SK-N-SH (cell line): ENCODE measurements at regions not wholly inside any gene's neighbourhood (a gene's known extent, or its start where the extent isn't known, plus 50 kb on each side); places are given as distances from the start of the nearest gene placed in this dataset.

ENCODE experiments used
- CTCF ChIA-PET: fragments of 300-600, 350-600 bp; formaldehyde crosslinking; extraction: SDS; loops from one replicate; lab custom pipeline; 2021; lab: Yijun Ruan, JAX
- POLR2A ChIA-PET: fragments of 350-600 bp; sonication (Branson Sonifier 250); formaldehyde crosslinking; extraction: SDS; loops from one replicate; lab custom pipeline; 2020; ENCODE audit warnings: antibody characterized with exemption, inconsistent platforms; lab: Yijun Ruan, JAX
- DNase-seq: peaks from one replicate; pipeline ENCODE4 v3.0.0; 2012
- H2AFZ ChIP-seq: fragments of 200-600 bp; sonication (generic); 2 replicates; pipeline ENCODE4 v1.8.1; 2016; ENCODE audit warnings: antibody characterized with exemption, mild to moderate bottlenecking, low read depth
- H3F3A ChIP-seq: fragments of 200-600 bp; sonication (generic); replicated peaks from 2 replicates; pipeline ENCODE3; 2016; ENCODE audit warnings: antibody characterized with exemption, mild to moderate bottlenecking; ENCODE audit not compliant: insufficient read depth
- H3K27ac ChIP-seq, 2 experiments: fragments of 200-500 bp in 1 of 2; fragments of 200-600 bp in 1 of 2; sonication (Bioruptor generic) in 1 of 2; sonication (generic), shearing (Covaris generic) in 1 of 2; 2 replicates each; pipeline versions ENCODE4 v1.5.1 to v1.6.1; 2014 to 2016; ENCODE audit warnings: low read depth in 2 of 2, inconsistent platforms in 1 of 2, low read length in 1 of 2, mild to moderate bottlenecking in 1 of 2, mixed read lengths in 1 of 2
- H3K27me3 ChIP-seq: fragments of 200-600 bp; sonication (generic), shearing (Covaris generic); 2 replicates; pipeline ENCODE4 v1.6.1; 2016; ENCODE audit warnings: mixed run types; ENCODE audit not compliant: insufficient read depth
- H3K36me3 ChIP-seq, 2 experiments: fragments of 200-500 bp in 1 of 2; fragments of 200-600 bp in 1 of 2; sonication (Bioruptor generic) in 1 of 2; sonication (generic) in 1 of 2; replicated peaks in 1 of 2; 2 replicates each; pipeline versions ENCODE3 to v1.5.1; 2014 to 2016; ENCODE audit warnings: low read length in 1 of 2, mild to moderate bottlenecking in 1 of 2; ENCODE audit not compliant: insufficient read depth in 2 of 2, control insufficient read depth in 1 of 2
- H3K4me1 ChIP-seq, 2 experiments: fragments of 200-500 bp in 1 of 2; fragments of 200-600 bp in 1 of 2; sonication (Bioruptor generic) in 1 of 2; sonication (generic), shearing (Covaris generic) in 1 of 2; 2 replicates each; pipeline versions ENCODE4 v1.5.1 to v1.6.1; 2014 to 2016; ENCODE audit warnings: low read depth in 1 of 2, low read length in 1 of 2, mixed run types in 1 of 2; ENCODE audit not compliant: insufficient read depth in 2 of 2, control insufficient read depth in 1 of 2
- H3K4me2 ChIP-seq: fragments of 200-600 bp; sonication (generic), shearing (Covaris generic); 2 replicates; pipeline ENCODE4 v1.6.1; 2017; ENCODE audit warnings: mixed run types
- H3K4me3 ChIP-seq, 2 experiments: fragments of 200-500 bp in 1 of 2; fragments of 200-600 bp in 1 of 2; sonication (Bioruptor generic) in 1 of 2; sonication (generic), shearing (Covaris generic) in 1 of 2; 2 replicates each; pipeline versions ENCODE4 v1.5.1 to v1.8.1; 2014 to 2016; ENCODE audit warnings: low read depth in 2 of 2, inconsistent platforms in 1 of 2, low read length in 1 of 2, mild to moderate bottlenecking in 1 of 2, mixed read lengths in 1 of 2, moderate library complexity in 1 of 2
- H3K79me2 ChIP-seq: fragments of 200-600 bp; sonication (generic); 2 replicates; pipeline ENCODE4 v1.8.1; 2017; ENCODE audit warnings: mild to moderate bottlenecking; ENCODE audit not compliant: insufficient read depth
- H3K9ac ChIP-seq: fragments of 200-600 bp; sonication (generic); 2 replicates; pipeline ENCODE4 v1.6.1; 2017; ENCODE audit warnings: mixed run types
- H3K9me2 ChIP-seq: fragments of 200-600 bp; sonication (generic); 2 replicates; pipeline ENCODE4 v1.6.1; 2017; ENCODE audit warnings: mixed run types
- H3K9me3 ChIP-seq: fragments of 200-600 bp; sonication (generic); 2 replicates; pipeline ENCODE4 v1.6.1; 2017; ENCODE audit warnings: mixed run types, mild to moderate bottlenecking, moderate library complexity
- H4K20me1 ChIP-seq: fragments of 200-600 bp; sonication (generic); 2 replicates; pipeline ENCODE4 v1.6.1; 2017; ENCODE audit warnings: mild to moderate bottlenecking, mixed run types; ENCODE audit not compliant: insufficient read depth
- CHD2 ChIP-seq: fragments of 150-350 bp; IDR thresholded peaks from 2 replicates; pipeline ENCODE4 v1.6.1; 2018; ENCODE audit warnings: low read length; ENCODE audit not compliant: partially characterized antibody
- CTCF ChIP-seq: fragments of 200-600 bp; sonication (generic); IDR thresholded peaks from 2 replicates; pipeline ENCODE4 v1.6.1; 2017; ENCODE audit warnings: antibody characterized with exemption, mild to moderate bottlenecking, moderate library complexity
- FOXJ3 ChIP-seq: sonication (generic); formaldehyde crosslinking; IDR thresholded peaks from 2 replicates; pipeline ENCODE4 v1.5.1; 2020; ENCODE audit warnings: mild to moderate bottlenecking, missing genetic modification reagents
- RFX5 ChIP-seq: IDR thresholded peaks from 2 replicates; pipeline ENCODE4 v1.6.1; 2012; ENCODE audit warnings: mild to moderate bottlenecking, improper control_type of control experiment, low read length
- TAF1 ChIP-seq: IDR thresholded peaks from 2 replicates; pipeline ENCODE4 v1.6.1; 2012; ENCODE audit warnings: low read depth, mild to moderate bottlenecking, low read length, moderate library complexity, borderline replicate concordance
- USF2 ChIP-seq: fragments of 150-350 bp; IDR thresholded peaks from 2 replicates; pipeline ENCODE4 v1.6.1; 2017; ENCODE audit warnings: antibody characterized with exemption, low read length, low read depth, borderline replicate concordance
- WGBS: methylation state at CpG from one replicate; pipeline ENCODE4 v1.1.6; 2017; ENCODE audit warnings: low lambda C conversion rate; 5-methylcytosine and 5-hydroxymethylcytosine counted together
- TF ChIP-seq, protein P1 (sequence below): IDR thresholded peaks from 2 replicates; pipeline ENCODE4; 2012
- TF ChIP-seq, protein P2 (sequence below): IDR thresholded peaks from 2 replicates; pipeline ENCODE4 v1.6.1; 2012; ENCODE audit warnings: mild to moderate bottlenecking, low read depth, low read length, moderate library complexity

DNA sequence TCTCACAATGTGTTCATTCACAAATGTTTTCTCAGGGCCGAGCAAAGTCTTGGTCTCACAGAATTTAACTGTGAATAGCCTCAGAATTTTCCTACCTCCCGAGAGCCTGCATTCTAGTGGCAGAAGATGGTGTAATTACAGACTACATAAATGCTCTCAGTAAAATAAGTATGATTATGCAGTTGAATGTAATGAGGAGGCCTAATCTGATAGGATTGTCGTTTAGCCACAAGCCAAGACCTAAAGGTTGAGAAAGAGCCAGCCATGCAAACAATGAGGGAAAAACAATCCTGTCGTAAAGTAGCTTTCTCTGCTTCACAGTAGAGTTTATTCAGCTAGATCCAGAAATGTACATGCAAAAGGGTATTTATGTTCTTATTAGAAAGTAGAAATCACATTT lies 607.8 kb upstream of the B3GALT2 start (continued):
- TF ChIP-seq TAF1, result no peak
- TF ChIP-seq, protein P1, sequence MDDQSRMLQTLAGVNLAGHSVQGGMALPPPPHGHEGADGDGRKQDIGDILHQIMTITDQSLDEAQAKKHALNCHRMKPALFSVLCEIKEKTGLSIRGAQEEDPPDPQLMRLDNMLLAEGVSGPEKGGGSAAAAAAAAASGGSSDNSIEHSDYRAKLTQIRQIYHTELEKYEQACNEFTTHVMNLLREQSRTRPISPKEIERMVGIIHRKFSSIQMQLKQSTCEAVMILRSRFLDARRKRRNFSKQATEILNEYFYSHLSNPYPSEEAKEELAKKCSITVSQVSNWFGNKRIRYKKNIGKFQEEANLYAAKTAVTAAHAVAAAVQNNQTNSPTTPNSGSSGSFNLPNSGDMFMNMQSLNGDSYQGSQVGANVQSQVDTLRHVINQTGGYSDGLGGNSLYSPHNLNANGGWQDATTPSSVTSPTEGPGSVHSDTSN, result no peak
- TF ChIP-seq FOXJ3, result no peak
- TF ChIP-seq, protein P2, sequence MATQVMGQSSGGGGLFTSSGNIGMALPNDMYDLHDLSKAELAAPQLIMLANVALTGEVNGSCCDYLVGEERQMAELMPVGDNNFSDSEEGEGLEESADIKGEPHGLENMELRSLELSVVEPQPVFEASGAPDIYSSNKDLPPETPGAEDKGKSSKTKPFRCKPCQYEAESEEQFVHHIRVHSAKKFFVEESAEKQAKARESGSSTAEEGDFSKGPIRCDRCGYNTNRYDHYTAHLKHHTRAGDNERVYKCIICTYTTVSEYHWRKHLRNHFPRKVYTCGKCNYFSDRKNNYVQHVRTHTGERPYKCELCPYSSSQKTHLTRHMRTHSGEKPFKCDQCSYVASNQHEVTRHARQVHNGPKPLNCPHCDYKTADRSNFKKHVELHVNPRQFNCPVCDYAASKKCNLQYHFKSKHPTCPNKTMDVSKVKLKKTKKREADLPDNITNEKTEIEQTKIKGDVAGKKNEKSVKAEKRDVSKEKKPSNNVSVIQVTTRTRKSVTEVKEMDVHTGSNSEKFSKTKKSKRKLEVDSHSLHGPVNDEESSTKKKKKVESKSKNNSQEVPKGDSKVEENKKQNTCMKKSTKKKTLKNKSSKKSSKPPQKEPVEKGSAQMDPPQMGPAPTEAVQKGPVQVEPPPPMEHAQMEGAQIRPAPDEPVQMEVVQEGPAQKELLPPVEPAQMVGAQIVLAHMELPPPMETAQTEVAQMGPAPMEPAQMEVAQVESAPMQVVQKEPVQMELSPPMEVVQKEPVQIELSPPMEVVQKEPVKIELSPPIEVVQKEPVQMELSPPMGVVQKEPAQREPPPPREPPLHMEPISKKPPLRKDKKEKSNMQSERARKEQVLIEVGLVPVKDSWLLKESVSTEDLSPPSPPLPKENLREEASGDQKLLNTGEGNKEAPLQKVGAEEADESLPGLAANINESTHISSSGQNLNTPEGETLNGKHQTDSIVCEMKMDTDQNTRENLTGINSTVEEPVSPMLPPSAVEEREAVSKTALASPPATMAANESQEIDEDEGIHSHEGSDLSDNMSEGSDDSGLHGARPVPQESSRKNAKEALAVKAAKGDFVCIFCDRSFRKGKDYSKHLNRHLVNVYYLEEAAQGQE, result no peak

GRCh38 chr1:193791746-193792145 lies 605.3 kb upstream of the B3GALT2 start:
- no peaks in the 10 kb centered on the region for H3K4me1 ChIP-seq
- CTCF ChIA-PET, result no interaction called here
- no peak overlapping the region for H3K27ac ChIP-seq
- WGBS, result 35% methylated on average over 3 of the region's 3 CpGs
- DNase-seq, result no peak
- no peak overlapping the region for H3K9ac ChIP-seq
- H3K9me2 ChIP-seq, result no peaks in the 10 kb centered on the region
- no peak overlapping the region for H3K4me2 ChIP-seq
- no peaks in the 10 kb centered on the region for H3K9me3 ChIP-seq
- no peaks in the 10 kb centered on the region for H3K79me2 ChIP-seq
- no peak overlapping the region for H2AFZ ChIP-seq
- H3F3A ChIP-seq, result no peaks in the 10 kb centered on the region
- TF ChIP-seq, protein P2, result no peak
- TF ChIP-seq CTCF (no peak), USF2 (no peak), RFX5 (no peak), CHD2 (no peak)
- TF ChIP-seq, all 33 proteins: peak for 0
- H3K4me3 ChIP-seq, result no peak overlapping the region
- H3K27me3 ChIP-seq, result no peaks in the 10 kb centered on the region
- no peaks in the 10 kb centered on the region for H4K20me1 ChIP-seq
- H3K36me3 ChIP-seq, result no peaks in the 10 kb centered on the region
- POLR2A ChIA-PET, result no interaction called here
